HCT116 (cell line): ENCODE measurements at regions not wholly inside any gene's neighbourhood (a gene's known extent, or its start where the extent isn't known, plus 50 kb on each side); places are given as distances from the start of the nearest gene placed in this dataset.

Experiments
- ATAC-seq: fragments of 200-7000 bp; cut with Tn5 transposase; 2 replicates; pipeline ENCODE4 v1.9.1; 2020; ENCODE audit warnings: mild to moderate bottlenecking, moderate library complexity
- BruUV-seq: library from RNA; stranded (reverse); fragments of 400-500 nt; replicated peaks from 2 replicates; lab custom pipeline; 2021; lab: Mats Ljungman, UMichigan
- CTCF ChIA-PET: fragments of 300-600 bp; sonication (Branson Sonifier 250); formaldehyde crosslinking; loops from one replicate; lab custom pipeline; 2021; ENCODE audit warnings: antibody characterized with exemption; lab: Charles Lee
- POLR2A ChIA-PET: fragments of 300-600, 350-600 bp; sonication (Branson Sonifier 250); formaldehyde crosslinking; loops from one replicate; lab custom pipeline; 2021; ENCODE audit warnings: antibody characterized with exemption; lab: Charles Lee
- RAD21 ChIA-PET, 2 experiments: fragments of 300-600 bp; sonication (Branson Sonifier 250); formaldehyde crosslinking; loops; one replicate each; lab custom pipeline; 2023; ENCODE audit warnings: low total read pairs in 2 of 2; ENCODE audit not compliant: uncharacterized antibody in 2 of 2, unreplicated experiment in 2 of 2, low non-redundant PET in 1 of 2; lab: Charles Lee
- DNase-seq: peaks from one replicate; pipeline ENCODE4 v3.0.0-alpha.2; 2010; ENCODE audit warnings: low read depth, low spot score
- H2AFZ ChIP-seq: fragments of 200-600 bp; shearing (Covaris generic), sonication (generic); 2 replicates; pipeline ENCODE4 v1.6.1; 2017; ENCODE audit warnings: low read depth, mixed run types, mixed read lengths, antibody characterized with exemption, low read length; ENCODE audit not compliant: poor library complexity, severe bottlenecking
- H3K27ac ChIP-seq: 2 replicates; pipeline ENCODE4 v1.5.1; 2012; ENCODE audit warnings: low read depth, low read length
- H3K27me3 ChIP-seq: fragments of 200-600 bp; sonication (generic); 2 replicates; pipeline ENCODE4 v1.6.1; 2016; ENCODE audit warnings: mixed run types, low read length, mixed read lengths; ENCODE audit not compliant: insufficient read depth
- H3K36me3 ChIP-seq, 2 experiments: fragments of 200-500 bp in 1 of 2; fragments of 200-600 bp in 1 of 2; sonication (Bioruptor generic) in 1 of 2; sonication (generic) in 1 of 2; 2 replicates each; pipeline versions ENCODE4 v1.5.1 to v1.6.1; 2014 to 2016; ENCODE audit warnings: low read length in 2 of 2, inconsistent platforms in 1 of 2, mixed read lengths in 1 of 2, mixed run types in 1 of 2; ENCODE audit not compliant: insufficient read depth in 2 of 2, control insufficient read depth in 1 of 2
- H3K4me1 ChIP-seq, 2 experiments: fragments of 200-600 bp in 1 of 2; sonication (generic) in 1 of 2; 2 replicates each; pipeline versions ENCODE4 v1.5.1 to v1.6.1; 2012 to 2017; ENCODE audit warnings: low read length in 2 of 2, inconsistent platforms in 1 of 2, mild to moderate bottlenecking in 1 of 2, mixed read lengths in 1 of 2, mixed run types in 1 of 2, moderate library complexity in 1 of 2; ENCODE audit not compliant: insufficient read depth in 2 of 2, control insufficient read depth in 1 of 2
- H3K4me2 ChIP-seq: fragments of 200-600 bp; sonication (generic); 2 replicates; pipeline ENCODE4 v1.6.1; 2017; ENCODE audit warnings: mixed run types, low read length, mixed read lengths
- H3K4me3 ChIP-seq, 2 experiments: fragments of 200-600 bp in 1 of 2; sonication (generic) in 1 of 2; replicated peaks in 1 of 2; 2 replicates each; pipeline ENCODE4 v1.5.1; 2011 to 2016; ENCODE audit warnings: low read length in 2 of 2, control low read depth in 1 of 2, low read depth in 1 of 2, mild to moderate bottlenecking in 1 of 2, mixed read lengths in 1 of 2, mixed run types in 1 of 2
- H3K79me2 ChIP-seq: fragments of 200-600 bp; sonication (generic); 2 replicates; pipeline ENCODE4 v1.6.1; 2017; ENCODE audit warnings: mild to moderate bottlenecking, mixed run types, low read length, moderate library complexity, mixed read lengths; ENCODE audit not compliant: insufficient read depth
- H3K9ac ChIP-seq: fragments of 200-600 bp; sonication (generic); 2 replicates; pipeline ENCODE4 v1.6.1; 2016; ENCODE audit warnings: low read length, mixed read lengths
- H3K9me2 ChIP-seq: fragments of 200-600 bp; sonication (generic), shearing (Covaris generic); 2 replicates; pipeline ENCODE4 v1.6.1; 2017; ENCODE audit warnings: mixed run types, mild to moderate bottlenecking, moderate library complexity; ENCODE audit not compliant: insufficient read depth
- H3K9me3 ChIP-seq, 2 experiments: fragments of 200-500 bp in 1 of 2; fragments of 200-600 bp in 1 of 2; sonication (Bioruptor generic) in 1 of 2; sonication (generic) in 1 of 2; 2 replicates each; pipeline ENCODE4 v1.6.1; 2014 to 2017; ENCODE audit warnings: low read length in 2 of 2, mixed read lengths in 2 of 2, inconsistent platforms in 1 of 2, low read depth in 1 of 2, mild to moderate bottlenecking in 1 of 2, mixed run types in 1 of 2, moderate library complexity in 1 of 2; ENCODE audit not compliant: control insufficient read depth in 1 of 2, insufficient read depth in 1 of 2
- H4K20me1 ChIP-seq: fragments of 200-600 bp; sonication (generic), shearing (Covaris generic); 2 replicates; pipeline ENCODE4 v1.6.1; 2017; ENCODE audit warnings: mixed run types, mild to moderate bottlenecking, moderate library complexity; ENCODE audit not compliant: insufficient read depth
- CTCF ChIP-seq, 3 experiments: fragments of 200-600 bp in 1 of 3; sonication (generic) in 1 of 3; IDR thresholded peaks in 2 of 3; conservative IDR thresholded peaks in 1 of 3; 2 replicates each; pipeline ENCODE4 v1.5.1; 2012 to 2017; ENCODE audit warnings: low read depth in 2 of 3, low read length in 2 of 3, antibody characterized with exemption in 1 of 3, borderline replicate concordance in 1 of 3, control low read depth in 1 of 3, mild to moderate bottlenecking in 1 of 3, mixed read lengths in 1 of 3, mixed run types in 1 of 3, moderate library complexity in 1 of 3; ENCODE audit not compliant: insufficient read depth in 1 of 3
- POLR2AphosphoS5 ChIP-seq: IDR thresholded peaks from 2 replicates; pipeline ENCODE4 v1.6.1; 2011; ENCODE audit warnings: mild to moderate bottlenecking, low read depth, low read length, moderate library complexity
- RAD21 ChIP-seq: IDR thresholded peaks from 2 replicates; pipeline ENCODE4 v1.6.1; 2012; ENCODE audit warnings: low read depth, mild to moderate bottlenecking
- REST ChIP-seq: IDR thresholded peaks from 2 replicates; pipeline ENCODE4 v1.6.1; 2012; ENCODE audit warnings: low read depth
- intact Hi-C: fragments of 100-400 bp; cut with micrococcal nuclease; formaldehyde crosslinking; loops from 2 replicates; pipeline ENCODE4 v1.10.0; 2022

- Histone ChIP-seq H3K79me2 (no peaks in the 10 kb centered on the region), H3K27ac (no peak overlapping the region), H3K4me1 (no peaks in the 10 kb centered on the region), H3K36me3 (no peaks in the 10 kb centered on the region), H3K27me3 (no peaks in the 10 kb centered on the region), H3K4me2 (no peak overlapping the region), H3K9me2 (no peaks in the 10 kb centered on the region), H3K9ac (no peak overlapping the region), H4K20me1 (no peaks in the 10 kb centered on the region)
- ChIA-PET RAD21 (no interaction called here), CTCF (no interaction called here), POLR2A (no interaction called here)
- DNase-seq: no peak
- ATAC-seq: no peak
- intact Hi-C loops: no loop called here
- TF ChIP-seq RAD21: no peak
- no peak for TF ChIP-seq REST
- TF ChIP-seq CTCF (IDR thresholded peaks at IDR 0.05 in 2 of 3, conservative IDR thresholded peaks at IDR 0.05 in 1 of 3; ENCODE audit: borderline replicate concordance in 1 of 3, insufficient read depth in 1 of 3, low read depth in 2 of 3, low read length in 2 of 3): no peak
- TF ChIP-seq POLR2AphosphoS5: no peak
- TF ChIP-seq, all 23 proteins: peak for 0
- Histone ChIP-seq H3K9me3 (no peaks in the 10 kb centered on the region), H3K4me3 (no peak overlapping the region), H2AFZ (no peak overlapping the region)
- BruUV-seq: no TSS peak
Measured at GRCh38 chr10:58992830-58993460, 183.5 kb upstream of the PHYHIPL start.
